Cardiac fibroblast (primary cell): ENCODE measurements at regions not wholly inside any gene's neighbourhood (a gene's known extent, or its start where the extent isn't known, plus 50 kb on each side); places are given as distances from the start of the nearest gene placed in this dataset.

ENCODE experiments used
- DNase-seq, 2 donors: peaks; one replicate each; pipeline versions ENCODE4 v3.0.0 to v3.0.0-alpha.2; 2010; ENCODE audit warnings: low read depth in 2 of 2
- H3K4me3 ChIP-seq, 2 donors: replicated peaks in 1 of 2; 1 replicate in 1 of 2; 2 replicates in 1 of 2; pipeline ENCODE4 v1.5.1; 2011; ENCODE audit warnings: low read depth in 2 of 2, low read length in 2 of 2, mild to moderate bottlenecking in 2 of 2, moderate library complexity in 1 of 2
- CTCF ChIP-seq: IDR thresholded peaks from one replicate; pipeline ENCODE4 v1.5.1; 2011; ENCODE audit warnings: low read depth, mild to moderate bottlenecking, low read length, inconsistent platforms

- DNase-seq, result no peak
- no peak overlapping the region for H3K4me3 ChIP-seq
- TF ChIP-seq CTCF, result no peak
Measured at GRCh38 chr5:18334949-18335348, 700.7 kb downstream of the TAF11L14 start.

DNA sequence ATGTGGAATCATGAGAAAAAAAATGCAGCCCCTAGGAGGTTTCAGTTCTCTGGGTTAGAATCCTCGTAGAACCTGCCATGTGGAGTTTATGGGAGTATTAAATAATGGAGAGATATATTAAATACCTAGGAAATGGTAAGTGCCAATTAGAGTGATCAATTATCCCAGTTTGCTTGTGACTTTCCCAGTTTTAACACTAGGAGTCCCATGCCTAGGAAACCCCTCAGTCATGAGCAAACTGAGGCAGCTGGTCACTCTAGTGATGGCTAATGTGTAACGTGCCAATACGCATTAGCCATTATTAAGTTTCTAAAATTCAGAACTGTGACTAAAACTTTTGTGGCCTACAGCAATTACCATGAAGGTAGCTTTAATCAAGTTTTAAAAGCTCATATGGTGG lies 720.6 kb downstream of the TAF11L14 start:
- TF ChIP-seq CTCF, result no peak
- no peak for DNase-seq
- H3K4me3 ChIP-seq, result no peak overlapping the region

- no peak overlapping the region for H3K4me3 ChIP-seq
- no peak for DNase-seq
- no peak for TF ChIP-seq CTCF
Measured at GRCh38 chr5:18357486-18357885, 723.2 kb downstream of the TAF11L14 start.

- DNase-seq, result no peak
- no peak for TF ChIP-seq CTCF
- no peak overlapping the region for H3K4me3 ChIP-seq
Measured at GRCh38 chr5:18366234-18366633, 732.0 kb downstream of the TAF11L14 start.

- no peak for TF ChIP-seq CTCF
Measured at GRCh38 chr5:18370531-18370930, 736.3 kb downstream of the TAF11L14 start.

GRCh38 chr5:18375641-18376040 lies 741.4 kb downstream of the TAF11L14 start:
- no peak overlapping the region for H3K4me3 ChIP-seq
- no peak for DNase-seq
- no peak for TF ChIP-seq CTCF

More at GRCh38 chr5:18370531-18370930, 736.3 kb downstream of the TAF11L14 start:
- DNase-seq, result no peak
- no peak overlapping the region for H3K4me3 ChIP-seq

GRCh38 chr5:18378066-18378465 lies 743.8 kb downstream of the TAF11L14 start:
- no peak overlapping the region for H3K4me3 ChIP-seq
- no peak for DNase-seq

More at GRCh38 chr5:18378066-18378465, 743.8 kb downstream of the TAF11L14 start:
- no peak for TF ChIP-seq CTCF
